Loucy (cell line): ENCODE measurements at regions not wholly inside any gene's neighbourhood (a gene's known extent, or its start where the extent isn't known, plus 50 kb on each side); places are given as distances from the start of the nearest gene placed in this dataset.

Source experiments
- H2AFZ ChIP-seq: fragments of 200-600 bp; sonication (generic); 2 replicates; pipeline ENCODE4 v1.6.0; 2016; ENCODE audit warnings: antibody characterized with exemption, mild to moderate bottlenecking, low read length, moderate library complexity
- H3F3A ChIP-seq: fragments of 200-600 bp; 2 replicates; pipeline ENCODE4 v1.6.0; 2016; ENCODE audit warnings: antibody characterized with exemption, low read depth, mild to moderate bottlenecking
- H3K27me3 ChIP-seq: fragments of 200-600 bp; sonication (generic); 2 replicates; pipeline ENCODE4 v1.6.1; 2014; ENCODE audit warnings: low read length, mild to moderate bottlenecking; ENCODE audit not compliant: insufficient read depth, poor library complexity, severe bottlenecking
- H3K36me3 ChIP-seq: fragments of 200-600 bp; sonication (generic); 2 replicates; pipeline ENCODE4 v1.6.1; 2016; ENCODE audit warnings: low read length; ENCODE audit not compliant: insufficient read depth
- H3K4me1 ChIP-seq: fragments of 200-600 bp; sonication (generic); 2 replicates; pipeline ENCODE4 v1.5.1; 2014; ENCODE audit warnings: low read length, mild to moderate bottlenecking; ENCODE audit not compliant: insufficient read depth, poor library complexity, severe bottlenecking
- H3K4me2 ChIP-seq: fragments of 200-600 bp; sonication (generic); 2 replicates; pipeline ENCODE4 v1.6.0; 2014; ENCODE audit warnings: antibody characterized with exemption, low read length, low read depth, mild to moderate bottlenecking; ENCODE audit not compliant: poor library complexity, severe bottlenecking
- H3K4me3 ChIP-seq: fragments of 200-600 bp; sonication (generic); 2 replicates; pipeline ENCODE4 v1.5.1; 2014; ENCODE audit warnings: low read length, mild to moderate bottlenecking, mixed read lengths; ENCODE audit not compliant: poor library complexity, severe bottlenecking
- H3K79me2 ChIP-seq: fragments of 200-600 bp; sonication (generic); 2 replicates; pipeline ENCODE4 v1.6.1; 2014; ENCODE audit warnings: low read length; ENCODE audit not compliant: insufficient read depth
- H3K9ac ChIP-seq: fragments of 200-600 bp; sonication (generic); 2 replicates; pipeline ENCODE4 v1.6.0; 2014; ENCODE audit warnings: mild to moderate bottlenecking, low read depth, low read length, moderate library complexity; ENCODE audit not compliant: poor library complexity, severe bottlenecking
- H3K9me2 ChIP-seq: fragments of 200-600 bp; sonication (generic); replicated peaks from 2 replicates; pipeline ENCODE4 v1.6.1; 2016; ENCODE audit warnings: low read depth, low read length, mixed read lengths
- H3K9me3 ChIP-seq: fragments of 200-600 bp; sonication (generic); 2 replicates; pipeline ENCODE4 v1.6.1; 2014; ENCODE audit warnings: mild to moderate bottlenecking, antibody characterized with exemption, low read length, low read depth; ENCODE audit not compliant: insufficient read depth
- H4K20me1 ChIP-seq: fragments of 200-600 bp; sonication (generic); 2 replicates; pipeline ENCODE4 v1.6.0; 2014; ENCODE audit warnings: antibody characterized with exemption, low read length, mild to moderate bottlenecking; ENCODE audit not compliant: insufficient read depth, poor library complexity, severe bottlenecking
- EZH2phosphoT487 ChIP-seq: fragments of 200-600 bp; IDR thresholded peaks from 2 replicates; pipeline ENCODE4 v1.6.1; 2018; ENCODE audit warnings: antibody characterized with exemption, mild to moderate bottlenecking, moderate library complexity, borderline replicate concordance
- TF ChIP-seq, protein P1 (sequence below): fragments of 200-600 bp; sonication (generic); conservative IDR thresholded peaks from 2 replicates; pipeline ENCODE4 v1.5.1; 2014; ENCODE audit warnings: mild to moderate bottlenecking, antibody characterized with exemption, low read length

DNA sequence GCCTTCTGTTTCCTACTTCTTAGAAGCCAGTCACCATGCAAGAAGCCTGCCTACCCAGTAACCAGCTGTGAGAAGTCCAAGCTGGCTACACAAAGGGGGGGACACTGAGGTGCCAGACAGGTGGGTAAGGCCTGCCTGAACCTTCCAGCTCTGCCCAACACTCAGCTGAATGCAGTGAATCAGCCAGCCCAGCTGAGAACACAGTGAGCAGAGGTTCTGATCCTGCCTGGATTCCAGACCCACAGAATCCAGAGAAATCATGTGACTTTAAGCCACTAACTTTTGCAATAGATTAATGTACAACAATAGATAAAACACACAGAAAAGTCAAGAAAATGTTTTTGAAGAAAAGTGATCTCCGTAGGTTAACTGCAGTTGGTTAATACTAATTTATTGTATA is 151.7 kb downstream of the EFNB2 start:
- H3K79me2 ChIP-seq = no peaks in the 10 kb centered on the region
- H4K20me1 ChIP-seq = no peaks in the 10 kb centered on the region
- no peak overlapping the region for H3K9ac ChIP-seq
- H3K9me3 ChIP-seq = no peaks in the 10 kb centered on the region
- no peaks in the 10 kb centered on the region for H3K9me2 ChIP-seq
- peaks cover 26% of the 10 kb centered on the region for H3K27me3 ChIP-seq
- H3K4me3 ChIP-seq = no peak overlapping the region
- H3K4me2 ChIP-seq = no peak overlapping the region
- no peaks in the 10 kb centered on the region for H3K4me1 ChIP-seq
- H3F3A ChIP-seq = no peaks in the 10 kb centered on the region
- no peaks in the 10 kb centered on the region for H3K36me3 ChIP-seq
- TF ChIP-seq, protein P1, sequence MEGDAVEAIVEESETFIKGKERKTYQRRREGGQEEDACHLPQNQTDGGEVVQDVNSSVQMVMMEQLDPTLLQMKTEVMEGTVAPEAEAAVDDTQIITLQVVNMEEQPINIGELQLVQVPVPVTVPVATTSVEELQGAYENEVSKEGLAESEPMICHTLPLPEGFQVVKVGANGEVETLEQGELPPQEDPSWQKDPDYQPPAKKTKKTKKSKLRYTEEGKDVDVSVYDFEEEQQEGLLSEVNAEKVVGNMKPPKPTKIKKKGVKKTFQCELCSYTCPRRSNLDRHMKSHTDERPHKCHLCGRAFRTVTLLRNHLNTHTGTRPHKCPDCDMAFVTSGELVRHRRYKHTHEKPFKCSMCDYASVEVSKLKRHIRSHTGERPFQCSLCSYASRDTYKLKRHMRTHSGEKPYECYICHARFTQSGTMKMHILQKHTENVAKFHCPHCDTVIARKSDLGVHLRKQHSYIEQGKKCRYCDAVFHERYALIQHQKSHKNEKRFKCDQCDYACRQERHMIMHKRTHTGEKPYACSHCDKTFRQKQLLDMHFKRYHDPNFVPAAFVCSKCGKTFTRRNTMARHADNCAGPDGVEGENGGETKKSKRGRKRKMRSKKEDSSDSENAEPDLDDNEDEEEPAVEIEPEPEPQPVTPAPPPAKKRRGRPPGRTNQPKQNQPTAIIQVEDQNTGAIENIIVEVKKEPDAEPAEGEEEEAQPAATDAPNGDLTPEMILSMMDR = no peak
- TF ChIP-seq EZH2phosphoT487 = no peak
- H2AFZ ChIP-seq = no peak overlapping the region

DNA sequence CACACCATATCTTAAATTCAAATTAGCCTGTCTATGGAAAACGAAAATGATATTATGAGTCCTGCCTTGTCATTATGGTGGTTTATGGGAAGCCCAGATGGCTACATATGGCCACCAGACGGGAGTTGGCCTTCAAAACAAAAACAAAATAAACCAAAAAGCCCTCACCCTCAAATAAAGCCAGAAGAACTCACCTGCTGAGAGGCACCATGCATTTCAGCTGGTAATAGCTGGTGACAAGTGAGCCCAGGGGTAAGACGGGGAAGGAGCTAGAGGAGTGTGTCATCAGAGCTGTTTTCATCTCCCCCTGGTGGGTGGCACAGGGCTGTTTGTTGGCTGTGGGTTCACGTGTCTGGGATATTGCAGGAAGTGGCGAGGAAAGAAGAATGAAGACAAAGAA is 152.9 kb downstream of the EFNB2 start:
- Histone ChIP-seq H3K36me3 (no peaks in the 10 kb centered on the region), H3K4me3 (no peak overlapping the region), H3K79me2 (no peaks in the 10 kb centered on the region), H4K20me1 (no peaks in the 10 kb centered on the region), H3K4me2 (no peak overlapping the region), H3K27me3 (peaks cover 38% of the 10 kb centered on the region), H2AFZ (no peak overlapping the region), H3F3A (no peaks in the 10 kb centered on the region), H3K9ac (no peak overlapping the region), H3K4me1 (no peaks in the 10 kb centered on the region), H3K9me3 (no peaks in the 10 kb centered on the region), H3K9me2 (no peaks in the 10 kb centered on the region)
- TF ChIP-seq, protein P1 = no peak
- no peak for TF ChIP-seq EZH2phosphoT487

DNA sequence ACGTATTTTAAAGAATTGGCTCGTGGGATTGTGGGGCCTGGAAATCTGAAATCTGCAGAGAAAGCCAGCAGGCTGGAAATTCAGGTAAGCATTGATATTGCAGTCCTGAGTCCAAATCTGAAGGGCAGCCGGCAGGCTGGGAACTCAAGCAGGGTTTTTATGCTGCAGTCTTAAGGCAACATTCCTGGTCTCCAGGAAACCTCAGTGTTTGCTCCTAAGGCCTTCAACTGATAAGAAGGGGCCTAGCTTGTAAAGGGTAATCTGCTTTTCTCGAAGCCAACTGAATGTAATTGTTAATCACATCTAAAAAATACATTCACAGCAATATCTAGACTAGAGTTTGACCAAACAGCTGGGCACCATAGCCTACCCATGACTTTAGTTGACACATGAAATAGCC is 154.4 kb downstream of the EFNB2 start:
- TF ChIP-seq, protein P1 = no peak
- no peak for TF ChIP-seq EZH2phosphoT487
- Histone ChIP-seq H3F3A (no peaks in the 10 kb centered on the region), H3K36me3 (no peaks in the 10 kb centered on the region), H4K20me1 (no peaks in the 10 kb centered on the region), H3K9me3 (no peaks in the 10 kb centered on the region), H3K27me3 (peaks cover 53% of the 10 kb centered on the region), H3K79me2 (no peaks in the 10 kb centered on the region), H3K9ac (no peak overlapping the region), H3K4me3 (no peak overlapping the region), H3K4me2 (no peak overlapping the region), H3K4me1 (no peaks in the 10 kb centered on the region), H3K9me2 (no peaks in the 10 kb centered on the region), H2AFZ (no peak overlapping the region)
